SU-DHL-6 (cell line): ENCODE measurements at regions not wholly inside any gene's neighbourhood (a gene's known extent, or its start where the extent isn't known, plus 50 kb on each side); places are given as distances from the start of the nearest gene placed in this dataset.

Experiments used
- H2AFZ ChIP-seq: fragments of 200-600 bp; sonication (generic); 2 replicates; pipeline ENCODE4 v1.6.1; 2014; ENCODE audit warnings: low read depth, mild to moderate bottlenecking, moderate library complexity, mixed read lengths, antibody characterized with exemption, low read length; ENCODE audit not compliant: severe bottlenecking
- H3F3A ChIP-seq: fragments of 200-600 bp; shearing (Covaris generic); 2 replicates; pipeline ENCODE4 v1.6.0; 2016; ENCODE audit warnings: antibody characterized with exemption, mild to moderate bottlenecking; ENCODE audit not compliant: insufficient read depth
- H3K27ac ChIP-seq: fragments of 200-600 bp; sonication (generic); 2 replicates; pipeline ENCODE4 v1.5.1; 2016; ENCODE audit warnings: low read depth, mild to moderate bottlenecking, low read length, moderate library complexity, mixed read lengths
- H3K27me3 ChIP-seq: fragments of 200-600 bp; sonication (generic), shearing (Covaris generic); 2 replicates; pipeline ENCODE4 v1.6.0; 2014; ENCODE audit warnings: mild to moderate bottlenecking, low read length
- H3K36me3 ChIP-seq: fragments of 200-600 bp; sonication (generic); 2 replicates; pipeline ENCODE4 v1.6.1; 2014; ENCODE audit warnings: mild to moderate bottlenecking, low read length, mixed read lengths
- H3K4me2 ChIP-seq: fragments of 300-600, 200-600 bp; shearing (Covaris generic), sonication (generic); 2 replicates; pipeline ENCODE4 v1.6.0; 2014; ENCODE audit warnings: low read length, low read depth, mild to moderate bottlenecking; ENCODE audit not compliant: poor library complexity, severe bottlenecking
- H3K4me3 ChIP-seq: fragments of 200-600 bp; sonication (generic); 2 replicates; pipeline ENCODE4 v1.5.1; 2014; ENCODE audit warnings: antibody characterized with exemption, low read length, mild to moderate bottlenecking, mixed read lengths; ENCODE audit not compliant: insufficient read depth, poor library complexity, severe bottlenecking
- H3K79me2 ChIP-seq: fragments of 200-600 bp; sonication (generic); 2 replicates; pipeline ENCODE4 v1.6.1; 2014; ENCODE audit warnings: mild to moderate bottlenecking, low read length, moderate library complexity; ENCODE audit not compliant: insufficient read depth
- H3K9ac ChIP-seq: fragments of 200-600 bp; sonication (generic); 2 replicates; pipeline ENCODE4 v1.7.0; 2014; ENCODE audit warnings: mild to moderate bottlenecking, low read length
- H3K9me2 ChIP-seq: fragments of 200-600 bp; sonication (generic); replicated peaks from 2 replicates; pipeline ENCODE4 v1.6.1; 2014; ENCODE audit warnings: low read length; ENCODE audit not compliant: insufficient read depth
- H3K9me3 ChIP-seq: fragments of 200-600 bp; sonication (generic); 2 replicates; pipeline ENCODE4 v1.6.1; 2014; ENCODE audit warnings: low read length, mixed read lengths; ENCODE audit not compliant: insufficient read depth
- H4K20me1 ChIP-seq: fragments of 200-600 bp; sonication (generic); 2 replicates; pipeline ENCODE4 v1.6.1; 2014; ENCODE audit warnings: low read depth, mild to moderate bottlenecking, antibody characterized with exemption, low read length, moderate library complexity, mixed read lengths
- CTCF ChIP-seq: fragments of 200-600 bp; sonication (generic); IDR thresholded peaks from one replicate; pipeline ENCODE4 v1.5.1; 2017; ENCODE audit warnings: antibody characterized with exemption, mild to moderate bottlenecking, low read length, moderate library complexity; ENCODE audit not compliant: insufficient read depth, poor library complexity, severe bottlenecking
- EZH2phosphoT487 ChIP-seq: fragments of 200-600 bp; sonication (generic), shearing (Covaris generic); conservative IDR thresholded peaks from 2 replicates; pipeline ENCODE4 v1.6.1; 2018; ENCODE audit warnings: mild to moderate bottlenecking, antibody characterized with exemption, low read length, moderate library complexity, mixed read lengths

GRCh38 chr13:104594806-104595205 lies 1528.6 kb upstream of the SLC10A2 start:
- H3K27ac ChIP-seq, result no peak overlapping the region
- H3K36me3 ChIP-seq, result no peaks in the 10 kb centered on the region
- no peaks in the 10 kb centered on the region for H4K20me1 ChIP-seq
- no peak overlapping the region for H3K4me2 ChIP-seq
- no peaks in the 10 kb centered on the region for H3F3A ChIP-seq
- no peak overlapping the region for H2AFZ ChIP-seq
- no peak overlapping the region for H3K4me3 ChIP-seq
- H3K9me2 ChIP-seq, result no peaks in the 10 kb centered on the region
- TF ChIP-seq CTCF (no peak), EZH2phosphoT487 (no peak)
- H3K27me3 ChIP-seq, result no peaks in the 10 kb centered on the region
- H3K79me2 ChIP-seq, result no peaks in the 10 kb centered on the region
- no peaks in the 10 kb centered on the region for H3K9me3 ChIP-seq
- H3K9ac ChIP-seq, result no peak overlapping the region

GRCh38 chr13:104593693-104594092 lies 1527.5 kb upstream of the SLC10A2 start:
- Histone ChIP-seq H3K27me3 (no peaks in the 10 kb centered on the region), H3K9ac (no peak overlapping the region), H3K27ac (no peak overlapping the region), H3K79me2 (no peaks in the 10 kb centered on the region), H3K4me3 (no peak overlapping the region), H3K9me3 (no peaks in the 10 kb centered on the region), H4K20me1 (no peaks in the 10 kb centered on the region), H3K4me2 (no peak overlapping the region), H3K9me2 (no peaks in the 10 kb centered on the region), H3K36me3 (no peaks in the 10 kb centered on the region), H2AFZ (no peak overlapping the region), H3F3A (no peaks in the 10 kb centered on the region)
- no peak for TF ChIP-seq CTCF
- no peak for TF ChIP-seq EZH2phosphoT487

GRCh38 chr13:104593251-104593576 lies 1527.0 kb upstream of the SLC10A2 start:
- Histone ChIP-seq H3F3A (no peaks in the 10 kb centered on the region), H3K36me3 (no peaks in the 10 kb centered on the region), H3K9me3 (no peaks in the 10 kb centered on the region), H2AFZ (no peak overlapping the region), H3K4me3 (no peak overlapping the region), H3K9me2 (no peaks in the 10 kb centered on the region), H3K27me3 (no peaks in the 10 kb centered on the region), H3K9ac (no peak overlapping the region), H4K20me1 (no peaks in the 10 kb centered on the region), H3K27ac (no peak overlapping the region), H3K79me2 (no peaks in the 10 kb centered on the region), H3K4me2 (no peak overlapping the region)
- TF ChIP-seq CTCF, result no peak
- TF ChIP-seq EZH2phosphoT487, result no peak
